Sigmoid colon (tissue), 4 donors: ENCODE measurements at regions not wholly inside any gene's neighbourhood (a gene's known extent, or its start where the extent isn't known, plus 50 kb on each side); places are given as distances from the start of the nearest gene placed in this dataset.

ENCODE experiments used
- POLR2AphosphoS5 ChIP-seq, 4 donors: sonication (generic); formaldehyde crosslinking; IDR thresholded peaks; one replicate each; pipeline ENCODE4 v1.6.1; 2017; ENCODE audit warnings: antibody characterized with exemption in 4 of 4
- TF ChIP-seq, protein P1 (sequence below), 4 experiments: fragments of 450-650 bp in 3 of 4; fragments of 200-600 bp in 1 of 4; IDR thresholded peaks; one replicate each; pipeline ENCODE4 v1.5.1; 2016 to 2019; ENCODE audit warnings: antibody characterized with exemption in 4 of 4, mild to moderate bottlenecking in 3 of 4, moderate library complexity in 2 of 4

DNA sequence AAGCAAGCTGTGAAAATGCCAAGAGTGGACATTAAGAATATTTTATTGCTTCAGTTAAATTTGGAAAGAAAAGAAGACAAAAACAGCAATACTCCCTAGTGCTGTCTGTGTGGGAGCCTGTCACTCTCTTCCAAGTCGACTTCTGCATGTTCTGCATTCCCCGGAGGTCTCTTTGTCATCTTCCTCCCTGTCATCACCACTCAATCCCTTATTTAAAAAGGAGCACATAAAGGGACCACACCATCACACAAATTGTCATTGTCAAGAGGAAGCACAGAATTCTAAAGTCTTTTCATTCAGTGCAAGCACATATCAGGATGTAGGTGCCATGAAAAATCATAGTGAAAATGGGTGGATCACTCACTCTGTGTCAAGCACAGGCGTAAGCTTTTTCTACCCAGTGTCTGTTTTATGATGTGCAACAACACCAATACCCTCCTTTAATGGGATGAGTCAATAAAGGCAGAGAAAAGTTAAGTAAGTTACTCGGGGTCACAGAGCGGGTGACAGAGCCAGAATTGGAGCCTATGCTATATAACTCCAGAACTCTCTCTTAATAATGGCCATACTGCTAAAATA, 222.4 kb upstream of the HNMT start:
- TF ChIP-seq, protein P1, sequence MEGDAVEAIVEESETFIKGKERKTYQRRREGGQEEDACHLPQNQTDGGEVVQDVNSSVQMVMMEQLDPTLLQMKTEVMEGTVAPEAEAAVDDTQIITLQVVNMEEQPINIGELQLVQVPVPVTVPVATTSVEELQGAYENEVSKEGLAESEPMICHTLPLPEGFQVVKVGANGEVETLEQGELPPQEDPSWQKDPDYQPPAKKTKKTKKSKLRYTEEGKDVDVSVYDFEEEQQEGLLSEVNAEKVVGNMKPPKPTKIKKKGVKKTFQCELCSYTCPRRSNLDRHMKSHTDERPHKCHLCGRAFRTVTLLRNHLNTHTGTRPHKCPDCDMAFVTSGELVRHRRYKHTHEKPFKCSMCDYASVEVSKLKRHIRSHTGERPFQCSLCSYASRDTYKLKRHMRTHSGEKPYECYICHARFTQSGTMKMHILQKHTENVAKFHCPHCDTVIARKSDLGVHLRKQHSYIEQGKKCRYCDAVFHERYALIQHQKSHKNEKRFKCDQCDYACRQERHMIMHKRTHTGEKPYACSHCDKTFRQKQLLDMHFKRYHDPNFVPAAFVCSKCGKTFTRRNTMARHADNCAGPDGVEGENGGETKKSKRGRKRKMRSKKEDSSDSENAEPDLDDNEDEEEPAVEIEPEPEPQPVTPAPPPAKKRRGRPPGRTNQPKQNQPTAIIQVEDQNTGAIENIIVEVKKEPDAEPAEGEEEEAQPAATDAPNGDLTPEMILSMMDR (IDR thresholded peaks at IDR 0.05), result no peak
- no peak for TF ChIP-seq POLR2AphosphoS5 (IDR thresholded peaks at IDR 0.05)
